ENCODE measurements at regions not wholly inside any gene's neighbourhood (a gene's known extent, or its start where the extent isn't known, plus 50 kb on each side); places are given as distances from the start of the nearest gene placed in this dataset.

- DNase-seq, result no peak
- TF ChIP-seq POLR2A (IDR thresholded peaks at IDR 0.05; ENCODE audit: low read length) (no peak), GATA1 (IDR thresholded peaks at IDR 0.05; ENCODE audit: low read depth, low read length) (no peak)
These were observed 413.5 kb upstream of the SEL1L start for GRCh38 chr14:81946834-81947798.

- TF ChIP-seq GATA1 (IDR thresholded peaks at IDR 0.05; ENCODE audit: low read depth, low read length) (no peak), POLR2A (IDR thresholded peaks at IDR 0.05; ENCODE audit: low read length) (no peak)
- DNase-seq, result no peak
These were observed 419.3 kb upstream of the SEL1L start for GRCh38 chr14:81952917-81953316.

- no peak for DNase-seq
- no peak for TF ChIP-seq POLR2A (IDR thresholded peaks at IDR 0.05; ENCODE audit: low read length)
- no peak for TF ChIP-seq GATA1 (IDR thresholded peaks at IDR 0.05; ENCODE audit: low read depth, low read length)
These were observed 419.8 kb upstream of the SEL1L start for GRCh38 chr14:81953419-81953818.

GRCh38 chr14:81955123-81955522, 421.5 kb upstream of the SEL1L start:
- no peak for TF ChIP-seq GATA1 (IDR thresholded peaks at IDR 0.05; ENCODE audit: low read depth, low read length)
- no peak for TF ChIP-seq POLR2A (IDR thresholded peaks at IDR 0.05; ENCODE audit: low read length)

GRCh38 chr14:81960781-81961180, 427.1 kb upstream of the SEL1L start:
- TF ChIP-seq GATA1 (IDR thresholded peaks at IDR 0.05; ENCODE audit: low read depth, low read length), result no peak
- no peak for DNase-seq

More at GRCh38 chr14:81955123-81955522, 421.5 kb upstream of the SEL1L start:
- DNase-seq, result no peak

GRCh38 chr14:81963846-81964245, 430.2 kb upstream of the SEL1L start:
- TF ChIP-seq POLR2A (IDR thresholded peaks at IDR 0.05; ENCODE audit: low read length) (no peak), GATA1 (IDR thresholded peaks at IDR 0.05; ENCODE audit: low read depth, low read length) (no peak)
- no peak for DNase-seq

GRCh38 chr14:81970307-81970706, 436.7 kb upstream of the SEL1L start:
- TF ChIP-seq POLR2A (IDR thresholded peaks at IDR 0.05; ENCODE audit: low read length) (no peak), GATA1 (IDR thresholded peaks at IDR 0.05; ENCODE audit: low read depth, low read length) (no peak)
- no peak for DNase-seq

GRCh38 chr14:81971911-81972310, 438.3 kb upstream of the SEL1L start:
- TF ChIP-seq GATA1 (IDR thresholded peaks at IDR 0.05; ENCODE audit: low read depth, low read length) (no peak), POLR2A (IDR thresholded peaks at IDR 0.05; ENCODE audit: low read length) (no peak)
- DNase-seq, result no peak

- DNase-seq, result no peak
- TF ChIP-seq POLR2A (IDR thresholded peaks at IDR 0.05; ENCODE audit: low read length), result no peak
- no peak for TF ChIP-seq GATA1 (IDR thresholded peaks at IDR 0.05; ENCODE audit: low read depth, low read length)
These were observed 438.9 kb upstream of the SEL1L start for GRCh38 chr14:81972601-81973000.

GRCh38 chr14:81974543-81974942, 440.9 kb upstream of the SEL1L start:
- TF ChIP-seq POLR2A (IDR thresholded peaks at IDR 0.05; ENCODE audit: low read length) (no peak), GATA1 (IDR thresholded peaks at IDR 0.05; ENCODE audit: low read depth, low read length) (no peak)
- no peak for DNase-seq

- TF ChIP-seq POLR2A (IDR thresholded peaks at IDR 0.05; ENCODE audit: low read length) (no peak), GATA1 (IDR thresholded peaks at IDR 0.05; ENCODE audit: low read depth, low read length) (no peak)
- DNase-seq, result no peak
These were observed 447.1 kb upstream of the SEL1L start for GRCh38 chr14:81980601-81981306.

- TF ChIP-seq GATA1 (IDR thresholded peaks at IDR 0.05; ENCODE audit: low read depth, low read length) (no peak), POLR2A (IDR thresholded peaks at IDR 0.05; ENCODE audit: low read length) (no peak)
- no peak for DNase-seq
These were observed 447.6 kb upstream of the SEL1L start for GRCh38 chr14:81981307-81981675.

- TF ChIP-seq GATA1 (IDR thresholded peaks at IDR 0.05; ENCODE audit: low read depth, low read length) (no peak), POLR2A (IDR thresholded peaks at IDR 0.05; ENCODE audit: low read length) (no peak)
- DNase-seq, result no peak
These were observed 448.4 kb upstream of the SEL1L start for GRCh38 chr14:81982046-81982445.

- TF ChIP-seq GATA1 (IDR thresholded peaks at IDR 0.05; ENCODE audit: low read depth, low read length) (no peak), POLR2A (IDR thresholded peaks at IDR 0.05; ENCODE audit: low read length) (no peak)
- DNase-seq, result no peak
These were observed 452.4 kb upstream of the SEL1L start for GRCh38 chr14:81986005-81986404.

Measured in erythroblast (primary cell).